Skeletal muscle tissue (tissue), 3 donors: ENCODE measurements at regions not wholly inside any gene's neighbourhood (a gene's known extent, or its start where the extent isn't known, plus 50 kb on each side); places are given as distances from the start of the nearest gene placed in this dataset.

Source experiments
- H3K27ac ChIP-seq: one replicate; pipeline ENCODE4 v1.7.0; 2013; ENCODE audit warnings: mild to moderate bottlenecking, low read depth, low read length, inconsistent platforms
- H3K27me3 ChIP-seq, 3 donors: one replicate each; pipeline ENCODE4 v1.7.0; 2013; ENCODE audit warnings: low read length in 3 of 3; ENCODE audit not compliant: control insufficient read depth in 3 of 3, insufficient read depth in 3 of 3
- H3K36me3 ChIP-seq, 3 donors: one replicate each; pipeline ENCODE4 v1.7.0; 2013; ENCODE audit warnings: low read length in 3 of 3; ENCODE audit not compliant: control insufficient read depth in 3 of 3, insufficient read depth in 3 of 3
- H3K4me1 ChIP-seq, 3 donors: one replicate each; pipeline ENCODE4 v1.7.0; 2013; ENCODE audit warnings: low read length in 3 of 3, mild to moderate bottlenecking in 3 of 3; ENCODE audit not compliant: control insufficient read depth in 3 of 3, insufficient read depth in 3 of 3
- H3K4me3 ChIP-seq, 3 donors: one replicate each; pipeline ENCODE4 v1.7.0; 2013; ENCODE audit warnings: low read length in 3 of 3
- H3K9ac ChIP-seq, 3 donors: one replicate each; pipeline ENCODE4 v1.7.0; 2013; ENCODE audit warnings: low read length in 3 of 3, mild to moderate bottlenecking in 3 of 3, moderate library complexity in 2 of 3, low read depth in 1 of 3
- H3K9me3 ChIP-seq, 3 donors: one replicate each; pipeline ENCODE4 v1.7.0; 2013; ENCODE audit warnings: low read length in 3 of 3; ENCODE audit not compliant: control insufficient read depth in 3 of 3
- donor health status: Osteomylitis.

DNA sequence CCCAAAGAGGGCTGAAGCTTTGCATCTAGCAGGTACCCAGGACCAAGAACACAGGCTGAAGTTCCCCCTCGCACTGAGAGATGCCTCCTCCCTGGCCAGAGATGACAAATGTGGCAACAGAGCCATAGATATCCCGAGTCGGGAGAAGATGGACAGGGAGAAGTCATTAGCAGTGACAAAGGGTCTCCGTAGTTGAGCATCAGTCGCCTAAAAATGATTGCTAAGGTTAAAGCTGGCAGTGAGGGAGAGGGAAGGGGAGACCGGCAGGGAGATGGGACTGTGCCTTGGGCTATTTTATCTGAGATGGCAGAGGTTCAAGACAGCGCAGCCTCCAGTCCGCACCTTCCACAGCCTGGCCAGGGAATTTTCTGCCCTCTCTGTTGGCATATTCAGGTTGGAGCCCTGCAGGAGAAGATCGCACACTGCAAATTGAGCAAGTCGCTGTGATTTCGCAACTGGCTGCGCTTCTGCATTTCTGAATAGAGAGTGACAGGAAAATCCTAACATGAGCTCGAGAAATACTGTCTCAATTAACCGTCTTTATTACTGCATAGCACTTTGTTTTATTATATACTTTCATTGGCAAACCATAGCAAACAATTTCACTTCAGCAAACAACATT, 238.9 kb upstream of the GPR26 start:
- peaks cover 4 to 24% (median 10%) of the 10 kb centered on the region in 3 donors for H3K27me3 ChIP-seq

DNA sequence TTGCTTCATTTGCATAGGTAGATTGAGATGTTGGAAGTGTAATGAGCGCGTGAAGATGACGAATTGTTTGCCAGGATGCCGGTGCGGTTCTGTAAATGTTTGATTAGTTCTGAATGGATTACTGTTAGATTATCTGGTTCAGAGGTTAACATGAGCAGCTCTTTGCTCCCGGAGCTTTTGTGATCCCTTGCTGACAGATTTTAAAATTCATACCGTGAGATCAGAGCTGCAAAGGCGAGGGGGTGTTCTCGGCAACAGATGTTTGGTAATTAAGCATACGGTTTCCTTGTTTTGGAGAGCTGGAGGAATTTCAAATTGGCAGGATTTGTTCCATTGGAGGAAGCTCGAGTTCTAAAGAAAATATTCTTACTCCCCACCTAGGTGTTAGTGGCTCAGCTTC, 237.8 kb upstream of the GPR26 start:
- no peaks in the 10 kb centered on the region for H3K9me3 ChIP-seq
- no peaks in the 10 kb centered on the region for H3K4me1 ChIP-seq
- peaks cover 4 to 24% (median 10%) of the 10 kb centered on the region in 3 donors for H3K27me3 ChIP-seq
- H3K9ac ChIP-seq, result no peak overlapping the region
- H3K4me3 ChIP-seq, result no peak overlapping the region
- no peak overlapping the region for H3K27ac ChIP-seq
- H3K36me3 ChIP-seq, result no peaks in the 10 kb centered on the region

More for the DNA sequence above, 238.9 kb upstream of the GPR26 start:
- Histone ChIP-seq H3K36me3 (no peaks in the 10 kb centered on the region), H3K27ac (no peak overlapping the region), H3K9me3 (no peaks in the 10 kb centered on the region), H3K9ac (no peak overlapping the region), H3K4me1 (no peaks in the 10 kb centered on the region), H3K4me3 (no peak overlapping the region)

DNA sequence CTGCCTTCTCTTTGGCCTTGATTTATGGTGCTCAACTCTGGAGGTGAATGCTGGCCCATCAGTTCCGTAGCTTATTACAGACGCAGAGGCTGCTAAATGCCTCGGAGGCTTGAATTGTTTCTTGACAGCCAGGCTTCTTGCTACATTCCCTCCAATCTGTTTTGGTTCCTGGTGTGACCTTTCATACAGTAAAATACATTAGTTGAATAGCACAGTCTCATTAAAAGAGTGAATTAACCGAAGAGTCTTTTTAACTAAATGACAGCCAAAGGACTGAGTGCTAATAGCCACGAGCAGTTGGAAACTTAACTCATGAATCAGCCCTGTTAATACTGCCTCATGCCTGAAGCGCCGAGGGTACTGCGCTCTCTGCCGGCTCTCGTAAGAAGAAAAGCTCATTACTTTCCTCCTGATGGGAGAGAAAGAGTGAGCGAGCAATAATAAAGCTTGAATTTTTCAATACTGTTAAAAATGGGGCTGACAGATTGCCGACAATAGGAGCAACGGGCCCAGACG, 236.4 kb upstream of the GPR26 start:
- Histone ChIP-seq H3K36me3 (no peaks in the 10 kb centered on the region), H3K9ac (no peak overlapping the region)

DNA sequence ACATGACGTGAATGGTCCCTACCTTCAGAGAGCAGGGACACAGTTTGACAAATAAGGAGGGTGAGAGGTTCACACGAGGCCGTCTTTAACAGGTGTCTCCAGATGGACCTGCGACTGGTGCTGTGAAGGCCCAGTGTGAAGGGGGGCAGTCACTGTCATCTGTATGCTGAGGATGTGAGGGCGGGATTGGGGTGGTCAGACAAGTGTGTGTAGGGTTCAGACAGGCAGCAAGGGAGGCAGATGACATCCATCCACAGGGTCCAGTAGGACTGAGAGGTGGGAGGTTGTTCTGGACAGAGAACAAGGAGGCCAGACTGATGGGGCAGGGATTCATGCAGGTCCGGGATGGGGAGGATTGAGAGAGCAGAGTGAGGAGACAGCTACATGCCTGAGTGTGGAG, 232.6 kb upstream of the GPR26 start:
- no peaks in the 10 kb centered on the region for H3K4me1 ChIP-seq
- no peak overlapping the region for H3K9ac ChIP-seq
- H3K27ac ChIP-seq, result no peak overlapping the region
- H3K36me3 ChIP-seq, result no peaks in the 10 kb centered on the region
- no peak overlapping the region for H3K4me3 ChIP-seq
- H3K9me3 ChIP-seq, result no peaks in the 10 kb centered on the region
- peaks cover 0 to 16% (median 10%) of the 10 kb centered on the region in 3 donors for H3K27me3 ChIP-seq

More for the DNA sequence above, 236.4 kb upstream of the GPR26 start:
- Histone ChIP-seq H3K27me3 (peaks cover 4 to 24% (median 10%) of the 10 kb centered on the region in 3 donors), H3K4me3 (no peak overlapping the region), H3K4me1 (no peaks in the 10 kb centered on the region), H3K9me3 (no peaks in the 10 kb centered on the region), H3K27ac (no peak overlapping the region)

DNA sequence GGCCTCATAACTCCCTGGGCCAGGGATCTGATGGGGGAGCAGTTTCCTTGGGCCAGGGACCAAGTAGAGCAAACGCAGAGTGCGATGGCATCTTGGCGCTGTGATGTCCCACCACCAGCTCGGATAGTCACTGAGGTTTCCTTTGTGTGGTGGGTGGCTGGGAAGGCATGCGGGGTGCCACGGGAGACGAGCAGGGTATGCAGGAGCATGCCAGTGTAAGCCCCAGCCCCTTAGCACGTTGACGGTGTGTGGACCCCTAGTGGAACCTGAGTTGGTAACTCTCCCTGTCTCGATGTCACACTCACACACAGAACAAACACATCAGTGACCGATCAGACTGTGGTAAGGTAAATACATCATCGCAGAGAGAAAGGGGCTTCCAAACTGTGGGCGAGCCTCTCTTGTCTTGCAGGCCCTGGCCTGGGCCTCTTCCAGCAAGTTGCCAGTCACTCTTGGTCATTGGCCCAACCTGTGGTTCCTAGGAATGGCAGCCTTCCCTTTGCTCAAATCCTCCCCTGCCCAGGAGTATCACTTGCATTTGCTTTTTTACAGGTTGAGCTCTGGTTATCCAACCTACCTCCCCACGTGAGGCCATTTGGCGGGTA, 231.6 kb upstream of the GPR26 start:
- Histone ChIP-seq H3K4me3 (no peak overlapping the region), H3K9ac (no peak overlapping the region), H3K9me3 (no peaks in the 10 kb centered on the region), H3K27ac (no peak overlapping the region), H3K4me1 (no peaks in the 10 kb centered on the region), H3K27me3 (peaks cover 0 to 11% (median under 1%) of the 10 kb centered on the region in 3 donors), H3K36me3 (no peaks in the 10 kb centered on the region)

DNA sequence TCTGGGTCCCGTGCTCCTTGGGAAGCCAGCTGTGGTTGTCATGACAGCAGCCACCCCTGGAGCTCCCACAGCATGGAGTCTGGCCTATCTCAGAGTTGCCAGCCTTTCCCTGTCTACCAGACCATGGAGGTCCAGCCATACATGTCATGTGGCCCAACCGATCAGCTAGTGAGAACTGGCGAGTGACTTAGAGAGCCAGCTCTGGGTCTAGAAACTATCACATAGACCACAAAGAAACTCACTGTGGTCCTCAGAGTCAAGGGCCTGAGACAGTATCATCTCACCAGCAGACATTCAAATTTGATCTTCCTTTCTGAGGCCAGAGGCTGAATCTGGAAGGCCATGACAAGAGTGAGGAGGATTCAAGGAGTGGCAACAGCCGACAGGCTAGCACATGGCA, 223.3 kb upstream of the GPR26 start:
- H3K27me3 ChIP-seq, result peaks cover 0 to 3% (median 0%) of the 10 kb centered on the region in 3 donors
- no peaks in the 10 kb centered on the region for H3K36me3 ChIP-seq
- no peaks in the 10 kb centered on the region for H3K4me1 ChIP-seq
- no peak overlapping the region for H3K9ac ChIP-seq
- no peak overlapping the region for H3K27ac ChIP-seq
- H3K4me3 ChIP-seq, result no peak overlapping the region
- peaks cover 0 to 4% (median 0%) of the 10 kb centered on the region in 3 donors for H3K9me3 ChIP-seq

DNA sequence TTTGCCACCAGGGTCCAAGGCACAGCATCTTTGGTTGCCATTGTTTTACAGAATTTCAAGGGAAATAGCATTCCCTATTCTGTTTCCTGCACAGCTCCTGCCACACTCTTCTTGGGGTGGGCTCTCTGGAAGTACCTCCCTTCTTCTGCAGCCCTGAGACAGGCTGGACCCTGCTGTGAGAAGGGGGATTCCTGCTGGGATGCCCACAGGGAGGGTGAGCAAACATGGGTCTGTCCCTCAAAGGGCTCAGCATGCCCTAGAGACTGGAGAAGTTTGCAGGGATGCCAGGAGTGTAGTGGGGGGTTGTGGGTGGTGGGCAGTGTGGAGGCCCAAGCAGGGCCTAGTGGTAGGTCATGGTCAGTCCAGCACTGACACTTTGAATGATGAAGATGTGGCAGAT, 222.2 kb upstream of the GPR26 start:
- no peak overlapping the region for H3K9ac ChIP-seq

DNA sequence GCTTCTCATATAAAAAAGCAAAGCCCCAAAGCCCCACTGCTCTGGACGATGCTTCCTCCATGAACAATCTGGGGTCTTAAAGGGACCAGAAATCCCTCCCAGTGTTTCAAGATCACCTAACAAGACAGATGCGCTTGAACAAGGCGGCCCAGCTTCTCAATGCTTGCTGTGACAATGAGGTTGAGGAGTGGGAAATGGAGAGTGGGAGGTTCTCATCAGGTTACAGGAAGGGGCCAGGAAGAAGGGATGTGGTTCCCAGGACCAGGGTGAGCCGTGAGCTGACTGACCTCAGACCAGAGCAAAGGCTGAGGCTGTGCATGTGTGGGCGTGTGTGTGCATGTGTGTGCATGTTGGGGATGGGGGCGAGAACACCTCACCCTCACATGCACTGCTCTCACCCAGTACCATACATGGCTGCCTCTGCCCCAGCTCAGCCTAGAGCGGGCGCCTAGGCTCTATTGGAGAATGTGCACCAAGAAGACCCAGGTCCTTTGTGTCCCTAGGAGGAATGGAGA, 220.8 kb upstream of the GPR26 start:
- H3K36me3 ChIP-seq, result no peaks in the 10 kb centered on the region

More for the DNA sequence above, 222.2 kb upstream of the GPR26 start:
- Histone ChIP-seq H3K4me3 (no peak overlapping the region), H3K9me3 (peaks cover 0 to 4% (median 0%) of the 10 kb centered on the region in 3 donors), H3K27ac (no peak overlapping the region), H3K27me3 (no peaks in the 10 kb centered on the region), H3K36me3 (no peaks in the 10 kb centered on the region), H3K4me1 (no peaks in the 10 kb centered on the region)

DNA sequence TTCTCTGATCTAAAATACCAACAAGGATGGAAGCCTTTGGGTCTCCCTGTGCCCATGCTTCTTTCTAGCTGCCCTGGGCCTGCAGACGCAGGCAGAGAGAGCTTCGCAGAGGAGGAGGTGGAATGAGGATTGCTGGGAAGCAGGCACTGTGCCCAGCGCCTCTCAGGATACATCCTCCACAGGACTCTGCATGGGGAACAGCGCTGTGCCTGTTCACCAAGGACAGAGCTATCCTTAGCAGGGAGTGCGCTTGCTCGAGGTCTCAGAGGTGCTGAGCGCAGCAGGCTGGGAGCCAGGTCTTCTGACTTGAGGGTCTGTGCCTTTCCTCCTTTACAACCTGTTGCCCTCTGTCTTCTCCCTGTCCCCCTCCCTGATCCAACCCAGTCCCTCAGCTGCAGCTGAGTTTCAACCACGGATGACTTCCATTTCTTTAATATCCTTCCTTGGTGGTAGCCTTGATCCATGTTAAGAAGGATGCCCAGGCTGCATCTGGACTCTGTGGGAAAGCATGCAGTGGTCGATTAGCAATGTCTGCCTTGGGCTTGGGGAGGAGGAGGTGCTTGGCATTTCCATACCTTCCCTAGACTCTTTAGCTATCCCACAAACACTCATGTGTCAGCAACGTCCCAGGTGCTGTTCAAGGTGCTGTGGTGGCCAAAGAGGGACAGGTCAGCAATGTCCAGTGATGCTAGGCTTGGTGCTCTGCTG, 219.6 kb upstream of the GPR26 start:
- H3K27me3 ChIP-seq, result peaks cover 0 to 4% (median 0%) of the 10 kb centered on the region in 3 donors
- H3K9me3 ChIP-seq, result peaks cover 0 to 4% (median 0%) of the 10 kb centered on the region in 3 donors
- H3K9ac ChIP-seq, result no peak overlapping the region
- no peak overlapping the region for H3K27ac ChIP-seq
- no peaks in the 10 kb centered on the region for H3K4me1 ChIP-seq
- no peaks in the 10 kb centered on the region for H3K36me3 ChIP-seq
- H3K4me3 ChIP-seq, result no peak overlapping the region

More for the DNA sequence above, 220.8 kb upstream of the GPR26 start:
- H3K9me3 ChIP-seq, result peaks cover 0 to 4% (median 0%) of the 10 kb centered on the region in 3 donors
- no peak overlapping the region for H3K9ac ChIP-seq
- no peak overlapping the region for H3K4me3 ChIP-seq
- H3K27me3 ChIP-seq, result no peaks in the 10 kb centered on the region
- H3K27ac ChIP-seq, result no peak overlapping the region
- no peaks in the 10 kb centered on the region for H3K4me1 ChIP-seq
